Cardiac muscle cell (in vitro differentiated cells and primary cell): ENCODE measurements at regions not wholly inside any gene's neighbourhood (a gene's known extent, or its start where the extent isn't known, plus 50 kb on each side); places are given as distances from the start of the nearest gene placed in this dataset.
"Not testable (repeated sequence)": the region's sequence is repeated elsewhere in the genome, so short reads cannot be mapped to it uniquely, and the experiment has no call there.

Experiments
- DNase-seq, 2 donors: peaks; one replicate each; pipeline versions ENCODE4 v3.0.0 to v3.0.0-alpha.2; 2010 to 2017; ENCODE audit warnings: low read depth in 1 of 2, low spot score in 1 of 2
- H3K27ac ChIP-seq: fragments of 200-600 bp; sonication (generic); 2 replicates; pipeline ENCODE4 v1.5.1; 2016
- H3K27me3 ChIP-seq: fragments of 200-600 bp; sonication (generic); 2 replicates; pipeline ENCODE4 v1.6.0; 2016; ENCODE audit warnings: control low read depth
- H3K36me3 ChIP-seq: fragments of 200-600 bp; sonication (generic); 2 replicates; pipeline ENCODE4 v1.5.1; 2016; ENCODE audit warnings: control low read depth
- H3K4me1 ChIP-seq: fragments of 200-600 bp; sonication (generic); 2 replicates; pipeline ENCODE4 v1.8.1; 2017; ENCODE audit warnings: low read depth, mild to moderate bottlenecking, mixed run types
- H3K4me3 ChIP-seq: fragments of 200-600 bp; sonication (generic); 2 replicates; pipeline ENCODE4 v1.5.1; 2016; ENCODE audit warnings: mild to moderate bottlenecking
- H3K9me3 ChIP-seq: fragments of 200-600 bp; sonication (generic); 2 replicates; pipeline ENCODE4 v1.5.1; 2017; ENCODE audit warnings: low read depth, mild to moderate bottlenecking, control low read depth
- CTCF ChIP-seq: IDR thresholded peaks from 2 replicates; pipeline ENCODE4 v1.5.1; 2012; ENCODE audit warnings: low read depth, mild to moderate bottlenecking, low read length

- TF ChIP-seq CTCF = no peak
- H3K27me3 ChIP-seq = no peaks in the 10 kb centered on the region
- H3K9me3 ChIP-seq = no peaks in the 10 kb centered on the region
- H3K4me3 ChIP-seq = no peak overlapping the region
- no peaks in the 10 kb centered on the region for H3K36me3 ChIP-seq
- H3K27ac ChIP-seq = peak overlapping the region; percentile 89
- no peak for DNase-seq
- H3K4me1 ChIP-seq = peaks cover 51% of the 10 kb centered on the region
Observed at GRCh38 chr14:58772116-58772515, 134.4 kb downstream of the DACT1 start.

GRCh38 chr14:58772794-58773620, 135.2 kb downstream of the DACT1 start:
- no peaks in the 10 kb centered on the region for H3K27me3 ChIP-seq
- H3K4me1 ChIP-seq = peaks cover 60% of the 10 kb centered on the region
- peak overlapping the region; percentile 89 for H3K27ac ChIP-seq
- H3K9me3 ChIP-seq = no peaks in the 10 kb centered on the region
- no peaks in the 10 kb centered on the region for H3K36me3 ChIP-seq
- no peak for TF ChIP-seq CTCF
- H3K4me3 ChIP-seq = no peak overlapping the region
- peak in 1 of 2 donors; percentile 36 for DNase-seq

- TF ChIP-seq CTCF = no peak
- no peak overlapping the region for H3K4me3 ChIP-seq
Observed at GRCh38 chr14:58774531-58774930, 136.8 kb downstream of the DACT1 start.

GRCh38 chr14:58775130-58775529, 137.4 kb downstream of the DACT1 start:
- Histone ChIP-seq H3K4me1 (peaks cover 54% of the 10 kb centered on the region), H3K27ac (peak overlapping the region; percentile 49)
- H3K36me3 ChIP-seq, H3K9me3 ChIP-seq, H3K4me3 ChIP-seq, DNase-seq, H3K27me3 ChIP-seq: not testable (repeated sequence)

More at GRCh38 chr14:58774531-58774930, 136.8 kb downstream of the DACT1 start:
- Histone ChIP-seq H3K27ac (peak overlapping the region; percentile 89), H3K36me3 (no peaks in the 10 kb centered on the region), H3K4me1 (peaks cover 55% of the 10 kb centered on the region), H3K27me3 (no peaks in the 10 kb centered on the region), H3K9me3 (no peaks in the 10 kb centered on the region)
- DNase-seq = no peak

- H3K27ac ChIP-seq = no peak overlapping the region
- no peak for TF ChIP-seq CTCF
- H3K4me1 ChIP-seq = peaks cover 48% of the 10 kb centered on the region
- no peaks in the 10 kb centered on the region for H3K36me3 ChIP-seq
- no peaks in the 10 kb centered on the region for H3K27me3 ChIP-seq
- DNase-seq = no peak
- H3K9me3 ChIP-seq = no peaks in the 10 kb centered on the region
- H3K4me3 ChIP-seq = no peak overlapping the region
Observed at GRCh38 chr14:58776516-58776915, 138.8 kb downstream of the DACT1 start.

GRCh38 chr14:58777541-58777979, 139.8 kb downstream of the DACT1 start:
- Histone ChIP-seq H3K27ac (peak overlapping the region; percentile 56), H3K9me3 (no peaks in the 10 kb centered on the region), H3K36me3 (no peaks in the 10 kb centered on the region), H3K27me3 (no peaks in the 10 kb centered on the region), H3K4me3 (no peak overlapping the region), H3K4me1 (peaks cover 42% of the 10 kb centered on the region)
- no peak for TF ChIP-seq CTCF
- DNase-seq = no peak
